ENCODE measurements at regions not wholly inside any gene's neighbourhood (a gene's known extent, or its start where the extent isn't known, plus 50 kb on each side); places are given as distances from the start of the nearest gene placed in this dataset.

DNA sequence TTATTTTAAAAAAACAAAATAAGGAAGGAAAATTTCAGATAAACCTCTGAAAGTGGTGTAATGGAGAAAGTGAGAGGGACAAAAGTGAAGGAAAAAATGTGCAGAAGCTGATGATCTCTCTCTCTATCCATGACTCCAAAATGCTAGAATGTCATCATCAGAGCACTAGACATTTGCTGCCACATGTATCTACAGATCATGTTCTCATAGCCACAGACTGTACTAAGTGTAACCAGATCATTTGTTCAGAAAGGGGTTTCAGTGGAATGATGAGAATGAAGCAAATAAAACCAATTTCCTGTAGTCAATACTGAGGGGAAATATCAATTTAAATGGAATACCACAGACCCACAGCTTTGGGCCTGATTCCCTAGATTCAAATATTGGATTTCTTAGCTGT, 104.3 kb upstream of the CHMP2B start:
- Histone ChIP-seq H3K27ac (no peak overlapping the region), H3K4me3 (no peak overlapping the region), H3K4me1 (peaks cover 3 to 7% of the 10 kb centered on the region in 2 donors), H3K36me3 (no peaks in the 10 kb centered on the region), H3K9me3 (no peaks in the 10 kb centered on the region), H3K27me3 (no peaks in the 10 kb centered on the region)
- intact Hi-C loops (cut with DNase I; ENCODE audit: low total_unique reads), result no loop called here
- DNase-seq, result no peak
- TF ChIP-seq POLR2A (IDR thresholded peaks at IDR 0.05), result no peak
- TF ChIP-seq CTCF (IDR thresholded peaks at IDR 0.05 in 4 of 5, conservative IDR thresholded peaks at IDR 0.05 in 1 of 5), result no peak
- in situ Hi-C loops (cut with MboI; ENCODE audit: low sequenced_read_pairs in 4 of 4), result no loop called here
- ATAC-seq, result no peak

DNA sequence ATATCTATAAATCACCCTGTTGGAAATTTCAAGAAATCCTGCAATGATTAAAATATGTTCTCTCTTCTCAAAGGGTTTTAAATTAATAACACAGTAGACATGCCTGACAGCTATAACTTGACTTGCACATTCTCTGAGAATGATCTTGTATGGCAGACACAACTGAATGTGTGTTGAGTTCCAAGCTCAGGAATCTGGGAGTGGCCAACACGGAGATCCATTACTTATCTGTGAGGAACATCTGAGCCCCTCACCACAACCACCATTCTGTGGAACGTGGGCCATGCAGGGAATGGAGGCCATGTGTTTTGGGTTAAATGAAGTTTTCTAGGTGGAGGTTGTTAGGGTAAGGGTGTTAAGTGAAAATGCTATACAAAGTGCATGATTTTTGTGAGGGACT, 105.3 kb upstream of the CHMP2B start:
- DNase-seq (no peak), ATAC-seq (no peak)
- Histone ChIP-seq H3K4me1 (peaks cover 3 to 7% of the 10 kb centered on the region in 2 donors), H3K27me3 (no peaks in the 10 kb centered on the region), H3K27ac (no peak overlapping the region), H3K4me3 (no peak overlapping the region), H3K36me3 (no peaks in the 10 kb centered on the region), H3K9me3 (no peaks in the 10 kb centered on the region)
- intact Hi-C loops (cut with DNase I; ENCODE audit: low total_unique reads), result no loop called here
- in situ Hi-C loops (cut with MboI; ENCODE audit: low sequenced_read_pairs in 4 of 4), result no loop called here
- TF ChIP-seq CTCF (IDR thresholded peaks at IDR 0.05 in 4 of 5, conservative IDR thresholded peaks at IDR 0.05 in 1 of 5), result no peak
- TF ChIP-seq POLR2A (IDR thresholded peaks at IDR 0.05), result no peak

- TF ChIP-seq POLR2A (IDR thresholded peaks at IDR 0.05) (no peak), CTCF (IDR thresholded peaks at IDR 0.05 in 4 of 5, conservative IDR thresholded peaks at IDR 0.05 in 1 of 5) (no peak)
- H3K4me1 ChIP-seq, result peaks cover 3 to 7% of the 10 kb centered on the region in 2 donors
Measured at GRCh38 chr3:87120881-87121280, 106.2 kb upstream of the CHMP2B start.

DNA sequence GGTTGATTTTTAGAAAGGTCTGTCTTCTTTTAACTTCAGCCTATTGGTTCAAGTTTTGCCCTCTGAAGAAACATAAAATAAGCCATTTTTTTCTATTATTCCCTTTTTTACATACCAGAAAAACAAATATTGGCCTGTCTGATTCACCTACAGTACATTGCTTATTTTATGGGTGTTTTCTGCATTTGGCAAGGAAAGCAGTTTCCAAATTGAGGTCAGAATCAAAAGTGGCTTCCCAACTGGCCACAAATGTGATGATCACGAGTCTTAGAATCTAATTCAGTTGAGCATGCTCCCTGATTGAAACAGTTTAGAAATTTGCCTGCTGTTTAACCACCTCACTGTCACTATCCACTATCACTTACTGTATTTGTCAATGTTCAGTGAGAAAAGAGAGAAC, 106.9 kb upstream of the CHMP2B start:
- Histone ChIP-seq H3K36me3 (no peaks in the 10 kb centered on the region), H3K4me1 (peaks cover 3 to 7% of the 10 kb centered on the region in 2 donors), H3K9me3 (no peaks in the 10 kb centered on the region), H3K27me3 (no peaks in the 10 kb centered on the region), H3K27ac (no peak overlapping the region), H3K4me3 (no peak overlapping the region)
- TF ChIP-seq POLR2A (IDR thresholded peaks at IDR 0.05) (no peak), CTCF (IDR thresholded peaks at IDR 0.05 in 4 of 5, conservative IDR thresholded peaks at IDR 0.05 in 1 of 5) (no peak)
- in situ Hi-C loops (cut with MboI; ENCODE audit: low sequenced_read_pairs in 4 of 4) (no loop called here), intact Hi-C loops (cut with DNase I; ENCODE audit: low total_unique reads) (no loop called here)
- no peak for DNase-seq
- no peak for ATAC-seq

More at GRCh38 chr3:87120881-87121280, 106.2 kb upstream of the CHMP2B start:
- DNase-seq (no peak), ATAC-seq (no peak)
- no peaks in the 10 kb centered on the region for H3K9me3 ChIP-seq
- intact Hi-C loops (cut with DNase I; ENCODE audit: low total_unique reads), result no loop called here
- in situ Hi-C loops (cut with MboI; ENCODE audit: low sequenced_read_pairs in 4 of 4), result no loop called here
- H3K27ac ChIP-seq, result no peak overlapping the region
- H3K27me3 ChIP-seq, result no peaks in the 10 kb centered on the region
- no peaks in the 10 kb centered on the region for H3K36me3 ChIP-seq
- no peak overlapping the region for H3K4me3 ChIP-seq

- intact Hi-C loops (cut with DNase I; ENCODE audit: low total_unique reads), result no loop called here
- in situ Hi-C loops (cut with MboI; ENCODE audit: low sequenced_read_pairs in 4 of 4), result no loop called here
- no peak for TF ChIP-seq POLR2A (IDR thresholded peaks at IDR 0.05)
- no peak for TF ChIP-seq CTCF (IDR thresholded peaks at IDR 0.05 in 4 of 5, conservative IDR thresholded peaks at IDR 0.05 in 1 of 5)
Measured at GRCh38 chr3:87109465-87109864, 117.6 kb upstream of the CHMP2B start.

More at GRCh38 chr3:87109465-87109864, 117.6 kb upstream of the CHMP2B start:
- Histone ChIP-seq H3K4me3 (no peak overlapping the region), H3K36me3 (no peaks in the 10 kb centered on the region), H3K4me1 (no peaks in the 10 kb centered on the region), H3K9me3 (no peaks in the 10 kb centered on the region), H3K27me3 (no peaks in the 10 kb centered on the region), H3K27ac (no peak overlapping the region)
- ATAC-seq (no peak), DNase-seq (no peak)

All from gastrocnemius medialis (tissue), 4 donors.